Body of pancreas (tissue), 4 donors: ENCODE measurements at regions not wholly inside any gene's neighbourhood (a gene's known extent, or its start where the extent isn't known, plus 50 kb on each side); places are given as distances from the start of the nearest gene placed in this dataset.
A peak's percentile ranks its signal among the peaks of the same experiment; 100 is the strongest.

Experiments used
- CTCF ChIP-seq, 7 experiments: fragments of 450-650 bp in 4 of 7; fragments of 200-600 bp in 3 of 7; sonication (generic) in 3 of 7; IDR thresholded peaks; one replicate each; pipeline ENCODE4 v1.5.1; 2016 to 2019; ENCODE audit warnings: antibody characterized with exemption in 7 of 7
- POLR2A ChIP-seq, 3 donors: fragments of 450-650 bp; IDR thresholded peaks; one replicate each; pipeline ENCODE4 v1.6.1; 2016; ENCODE audit warnings: antibody characterized with exemption in 3 of 3, mild to moderate bottlenecking in 2 of 3

GRCh38 chr14:22463763-22464173 lies 125.3 kb downstream of the DAD1 start:
- TF ChIP-seq CTCF (IDR thresholded peaks at IDR 0.05) = peak in 1 of 7 experiments; percentile 18
- TF ChIP-seq POLR2A (IDR thresholded peaks at IDR 0.05) = no peak
